HPDE6-E6E7 (cell line): ENCODE measurements at regions not wholly inside any gene's neighbourhood (a gene's known extent, or its start where the extent isn't known, plus 50 kb on each side); places are given as distances from the start of the nearest gene placed in this dataset.

Experiments
- DNase-seq: peaks from one replicate; pipeline ENCODE4 v3.0.0; 2011; ENCODE audit warnings: missing footprints; ENCODE audit errors: extremely low spot score

- DNase-seq = no peak
These were observed 55.8 kb upstream of the FRMD4B start for GRCh38 chr3:69441732-69442131.

GRCh38 chr3:69441040-69441439, 55.2 kb upstream of the FRMD4B start:
- no peak for DNase-seq

GRCh38 chr3:69439643-69440270, 53.9 kb upstream of the FRMD4B start:
- DNase-seq = no peak

GRCh38 chr3:69438476-69438875, 52.6 kb upstream of the FRMD4B start:
- no peak for DNase-seq

GRCh38 chr3:69435274-69436265, 49.7 kb upstream of the FRMD4B start:
- DNase-seq = no peak
